ENCODE measurements at regions not wholly inside any gene's neighbourhood (a gene's known extent, or its start where the extent isn't known, plus 50 kb on each side); places are given as distances from the start of the nearest gene placed in this dataset.

DNA sequence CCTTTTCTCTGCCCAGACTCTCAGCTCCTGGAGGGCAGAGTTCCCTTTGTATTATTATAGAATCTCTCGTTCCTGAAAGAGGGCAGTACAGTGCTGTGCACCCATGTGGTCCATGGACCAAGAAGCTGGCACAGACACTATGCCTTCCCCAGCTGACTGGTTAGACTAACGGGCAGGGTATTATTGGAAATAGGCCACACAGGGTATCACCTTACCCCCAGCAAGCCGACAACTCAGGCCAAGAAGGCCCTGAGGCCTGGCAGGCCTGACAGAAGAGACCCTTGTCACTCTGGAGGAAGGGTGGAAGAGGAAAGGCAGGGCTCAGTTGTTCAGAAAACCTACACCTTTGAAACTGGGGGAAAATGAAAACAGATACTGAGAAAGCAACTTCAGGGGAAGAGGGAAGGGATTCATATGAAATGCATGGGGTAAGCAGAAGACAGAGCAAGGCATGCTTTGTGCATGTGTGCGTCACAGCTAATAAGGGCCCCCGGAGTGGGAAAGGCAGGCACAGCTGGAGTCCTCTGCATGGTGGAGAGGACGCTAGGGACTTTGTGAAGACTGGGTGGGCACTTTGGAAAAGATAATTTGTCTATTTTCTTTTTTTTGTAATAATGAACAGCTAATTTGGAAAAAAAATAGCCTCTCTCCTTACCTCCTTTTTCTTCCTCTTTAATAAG lies 476.8 kb upstream of the CELF4 start:
- DNase-seq (ENCODE audit: low read depth in 2 of 3, low spot score in 2 of 3): no peak

DNA sequence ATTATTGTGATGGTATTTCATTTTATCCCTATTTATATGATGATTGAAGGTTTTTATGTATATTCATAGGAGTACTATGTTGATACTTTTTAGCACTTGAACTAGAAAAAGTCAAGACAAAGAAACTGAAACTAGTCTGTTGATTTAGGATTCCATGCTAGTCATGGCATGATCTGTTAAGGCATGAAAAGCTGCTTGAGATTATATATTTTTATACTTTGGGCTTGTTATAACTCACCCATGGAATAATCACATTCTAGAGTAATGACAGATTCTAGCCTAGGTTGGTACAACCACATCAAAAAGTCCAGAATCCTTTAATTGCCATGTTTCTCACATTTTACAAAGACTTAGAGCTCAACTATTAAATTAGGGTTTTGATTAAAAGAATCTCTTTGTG lies 472.6 kb upstream of the CELF4 start:
- DNase-seq (ENCODE audit: low read depth in 2 of 3, low spot score in 2 of 3): no peak

DNA sequence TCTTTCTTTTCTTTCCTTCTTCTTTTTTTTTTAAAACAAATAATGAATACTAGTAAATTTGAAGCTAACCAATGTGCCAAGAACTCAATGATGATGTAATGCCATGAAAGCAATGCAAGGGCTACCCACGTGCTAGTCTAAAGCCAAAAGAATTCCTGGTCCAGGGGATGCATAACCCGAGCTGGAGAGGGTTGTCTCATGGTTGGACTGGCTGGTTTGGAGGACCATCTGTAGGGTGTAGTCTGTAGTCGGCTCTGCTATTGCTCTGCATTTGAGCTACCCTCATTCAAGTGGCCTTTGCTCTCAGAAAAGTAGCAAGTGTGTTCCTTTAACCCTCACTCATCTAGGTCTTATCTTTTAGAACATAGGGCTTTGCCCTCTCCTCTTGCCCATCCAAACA lies 469.6 kb upstream of the CELF4 start:
- DNase-seq (ENCODE audit: low read depth in 2 of 3, low spot score in 2 of 3): no peak

DNA sequence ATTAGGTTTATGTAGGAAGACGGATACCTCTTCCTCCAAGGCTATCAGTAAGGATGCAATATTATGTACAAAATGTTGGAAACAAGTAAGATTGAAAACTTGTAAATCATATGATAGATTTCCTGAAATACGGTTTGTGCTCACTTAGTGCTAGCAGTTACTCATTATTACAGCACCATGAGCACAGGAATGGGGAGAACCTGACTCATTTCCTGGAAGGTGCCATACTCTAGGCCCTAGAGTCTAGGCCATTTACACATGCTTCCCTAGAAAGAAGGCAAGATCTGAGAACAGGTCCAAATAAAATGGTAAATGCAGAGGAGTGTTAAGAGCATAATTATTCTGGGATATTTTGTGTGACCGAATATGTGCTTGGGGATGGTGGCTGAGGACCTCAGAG lies 467.7 kb upstream of the CELF4 start:
- no peak for DNase-seq (ENCODE audit: low read depth in 2 of 3, low spot score in 2 of 3)

DNA sequence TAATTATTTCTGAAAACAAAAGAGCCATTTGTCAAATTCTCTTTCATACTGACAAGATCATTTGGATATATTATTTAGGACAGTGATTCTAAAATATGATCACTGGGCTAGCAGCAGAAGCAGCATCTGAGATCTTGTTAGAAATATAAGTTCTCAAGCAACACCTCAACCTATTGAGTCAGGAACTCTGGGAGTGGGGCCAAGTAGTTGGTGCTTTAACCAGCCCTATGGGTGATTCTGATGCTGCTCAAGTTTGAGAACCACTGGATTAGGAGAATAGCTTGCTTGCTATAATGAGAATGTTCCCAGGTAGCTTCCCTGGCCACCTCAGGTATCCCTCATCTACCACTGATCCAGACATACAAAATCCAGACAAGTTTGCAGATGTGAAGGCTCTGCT lies 466.9 kb upstream of the CELF4 start:
- no peak for DNase-seq (ENCODE audit: low read depth in 2 of 3, low spot score in 2 of 3)

DNA sequence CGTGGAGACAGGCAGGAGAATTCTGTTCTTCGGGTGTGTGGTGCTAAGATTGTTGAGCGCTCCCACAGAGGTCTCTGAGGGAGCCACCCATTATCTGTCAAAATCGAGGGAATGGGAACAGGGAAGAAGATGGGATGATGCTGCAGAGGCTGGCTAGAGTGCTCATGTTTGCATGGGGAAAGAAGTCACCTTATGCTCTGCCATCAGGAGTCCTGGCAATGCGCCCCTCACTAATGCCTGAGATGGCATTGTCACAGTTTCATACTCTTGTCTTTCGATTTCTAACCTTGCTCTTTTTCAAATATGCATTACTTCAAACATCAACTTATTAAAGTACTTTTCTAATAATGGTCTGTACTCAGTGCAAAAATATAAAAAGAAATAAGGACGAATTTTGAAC lies 463.3 kb upstream of the CELF4 start:
- DNase-seq (ENCODE audit: low read depth in 2 of 3, low spot score in 2 of 3): no peak

DNA sequence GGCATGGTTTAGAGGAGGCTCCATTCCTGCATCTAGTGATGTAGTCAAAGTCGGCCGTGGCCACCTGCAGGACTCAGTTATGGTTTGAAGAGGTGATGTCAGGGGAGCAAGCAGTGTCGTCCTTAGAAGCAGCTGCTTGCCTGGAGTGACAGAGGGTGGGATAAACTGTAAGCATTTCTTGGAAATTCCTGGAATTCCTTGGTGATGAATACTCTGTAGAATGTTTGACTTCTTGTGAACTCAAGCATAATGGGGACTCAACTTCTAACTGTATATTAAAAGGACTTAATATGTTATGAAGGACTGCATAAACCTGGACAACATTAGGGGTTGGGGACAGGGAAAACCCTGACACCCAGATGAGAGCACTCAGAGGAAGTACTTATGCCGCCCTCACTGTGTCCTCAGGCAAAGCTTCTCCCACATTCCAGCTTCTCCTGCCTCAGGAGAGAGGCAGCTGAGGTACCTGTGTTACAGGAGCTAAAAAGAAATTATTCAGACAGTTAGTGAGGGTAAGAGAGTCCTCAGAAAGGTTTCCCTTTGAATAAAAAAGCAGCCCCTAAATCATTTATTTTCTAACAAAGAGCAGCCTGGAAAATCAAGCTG lies 459.9 kb upstream of the CELF4 start:
- DNase-seq (ENCODE audit: low read depth in 2 of 3, low spot score in 2 of 3): no peak

DNA sequence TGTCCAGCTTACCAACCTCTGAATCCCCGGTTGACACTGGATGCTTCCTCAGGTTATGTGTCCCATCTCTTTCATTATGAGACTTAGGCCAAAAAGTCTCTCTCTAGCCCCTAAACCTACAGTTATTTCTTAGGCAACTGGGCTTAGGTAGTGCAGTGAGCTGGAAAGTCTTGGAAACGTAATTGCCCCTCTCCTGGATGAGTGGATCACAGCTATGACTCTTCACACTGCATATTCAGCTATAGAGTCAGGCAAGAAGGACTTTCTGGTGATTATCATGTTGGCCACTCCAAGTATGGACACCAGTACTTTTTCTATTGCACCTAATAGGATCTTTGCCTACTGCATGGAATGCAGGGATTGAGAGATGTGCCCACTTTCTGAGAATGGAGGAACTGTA lies 458.3 kb upstream of the CELF4 start:
- DNase-seq (ENCODE audit: low read depth in 2 of 3, low spot score in 2 of 3): no peak

DNA sequence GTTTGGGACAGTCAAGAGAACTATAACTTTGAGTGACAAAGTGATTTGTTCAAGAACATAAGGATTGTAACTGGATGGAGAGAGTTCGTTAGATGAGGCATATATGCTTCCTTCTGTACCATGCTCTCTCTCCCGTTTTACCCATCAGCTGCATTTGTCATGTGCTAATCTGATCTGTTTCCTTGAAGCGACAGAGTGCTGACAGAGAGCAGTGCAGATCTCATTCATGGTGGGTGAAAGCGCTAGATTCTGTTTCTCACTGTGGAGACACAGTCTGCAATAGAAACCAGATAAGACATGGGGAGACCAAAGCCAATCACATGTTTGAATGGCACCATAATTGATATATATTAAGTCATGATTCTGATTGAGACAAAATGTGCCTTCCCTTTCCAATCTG lies 456.6 kb upstream of the CELF4 start:
- no peak for DNase-seq (ENCODE audit: low read depth in 2 of 3, low spot score in 2 of 3)

DNA sequence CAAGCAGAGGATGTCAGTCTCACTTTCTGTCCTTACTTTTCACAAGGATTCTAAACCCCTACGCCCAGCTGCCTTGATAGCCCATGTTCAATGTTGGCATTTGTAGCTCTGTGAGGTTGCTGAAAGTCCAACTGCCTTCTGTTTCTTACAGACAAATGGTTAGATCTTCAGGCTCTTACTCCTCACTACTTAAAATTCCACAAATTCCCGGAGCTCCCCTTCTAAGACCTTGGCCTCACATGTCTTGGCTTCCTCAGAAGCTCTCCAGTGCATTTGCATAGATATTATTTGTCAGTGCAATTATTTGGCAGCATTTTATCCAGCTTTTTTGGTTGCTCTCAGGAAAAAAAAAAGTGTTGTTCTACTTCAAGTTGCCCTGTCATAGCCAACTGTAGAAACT lies 453.7 kb upstream of the CELF4 start:
- DNase-seq (ENCODE audit: low read depth in 2 of 3, low spot score in 2 of 3): no peak

DNA sequence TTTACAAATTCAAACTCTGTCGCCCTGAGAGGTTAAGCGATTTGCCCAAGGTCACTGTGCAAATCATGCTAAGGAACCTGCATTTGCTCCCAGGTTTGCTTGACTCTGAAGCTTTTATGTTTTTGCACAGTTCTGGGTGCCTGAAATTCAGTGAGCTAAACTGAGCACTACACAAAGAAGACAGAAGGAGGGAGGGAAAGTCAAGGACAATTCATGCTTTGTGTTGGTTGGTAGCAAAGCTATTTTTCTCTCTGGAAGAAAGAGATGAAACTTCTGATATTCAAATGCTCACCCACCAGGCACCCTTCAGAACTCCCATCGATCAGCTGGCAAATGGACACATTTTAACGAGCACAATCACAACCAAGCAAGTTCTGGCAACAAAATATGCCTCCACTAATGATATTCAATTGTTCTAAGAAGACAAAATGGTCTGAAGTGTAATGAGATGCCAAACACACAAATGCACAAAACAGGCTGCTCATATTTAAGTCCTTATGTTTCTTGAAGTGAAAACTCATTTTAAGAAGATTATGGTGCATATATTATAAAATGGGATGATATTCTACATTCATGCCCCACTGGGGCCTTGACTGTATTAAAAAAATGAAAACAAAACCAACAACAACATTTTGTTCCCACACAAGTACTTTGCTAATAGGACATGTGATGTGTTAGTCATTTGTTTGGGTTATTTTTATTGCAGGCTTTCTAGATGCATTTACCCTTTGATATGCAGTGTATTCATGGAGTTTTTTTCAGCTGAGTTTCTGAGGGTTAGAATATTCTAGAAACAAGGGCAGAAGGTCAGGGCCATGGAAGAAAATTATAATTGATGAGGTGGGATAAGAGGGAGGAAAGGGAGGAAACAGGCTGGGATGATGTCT lies 445.6 kb upstream of the CELF4 start:
- no peak for DNase-seq (ENCODE audit: low read depth in 2 of 3, low spot score in 2 of 3)

DNA sequence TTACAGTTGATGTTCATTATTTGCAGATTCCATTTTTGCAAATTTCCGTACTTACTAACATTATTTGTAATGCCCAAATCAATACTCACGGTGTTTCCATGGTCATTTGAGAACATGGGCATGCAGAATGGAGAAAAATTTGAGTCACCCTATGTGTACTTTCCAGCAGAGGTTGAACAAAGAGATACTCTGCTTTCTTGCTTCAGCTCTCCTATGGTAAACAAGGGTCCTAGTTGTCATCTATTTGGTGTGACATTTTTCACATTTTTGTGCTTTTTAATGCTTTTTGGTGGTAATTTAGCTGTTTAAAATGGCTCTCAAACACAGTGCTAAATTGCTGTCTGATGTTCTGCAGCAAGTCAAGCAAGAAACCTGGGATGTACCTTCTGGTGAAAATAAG lies 444.4 kb upstream of the CELF4 start:
- no peak for DNase-seq (ENCODE audit: low read depth in 2 of 3, low spot score in 2 of 3)

DNA sequence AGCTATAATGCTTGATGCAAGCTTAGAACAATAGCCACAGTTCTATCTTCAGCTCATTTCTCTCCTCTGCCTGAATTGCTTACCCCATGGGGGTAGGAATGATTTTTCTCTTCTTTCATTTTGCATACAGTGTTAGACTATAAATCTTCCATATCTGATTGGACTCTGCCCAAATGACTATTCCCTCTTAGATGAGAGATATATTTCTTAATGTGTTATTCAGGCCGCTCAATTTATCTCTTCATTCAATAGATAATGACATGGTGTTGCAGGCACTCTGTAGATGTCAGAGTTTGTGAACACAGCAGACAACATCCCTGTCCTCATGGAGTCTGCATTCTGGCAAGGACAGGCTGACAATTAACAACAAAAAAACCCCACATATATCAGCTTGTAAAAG lies 443.7 kb upstream of the CELF4 start:
- no peak for DNase-seq (ENCODE audit: low read depth in 2 of 3, low spot score in 2 of 3)

DNA sequence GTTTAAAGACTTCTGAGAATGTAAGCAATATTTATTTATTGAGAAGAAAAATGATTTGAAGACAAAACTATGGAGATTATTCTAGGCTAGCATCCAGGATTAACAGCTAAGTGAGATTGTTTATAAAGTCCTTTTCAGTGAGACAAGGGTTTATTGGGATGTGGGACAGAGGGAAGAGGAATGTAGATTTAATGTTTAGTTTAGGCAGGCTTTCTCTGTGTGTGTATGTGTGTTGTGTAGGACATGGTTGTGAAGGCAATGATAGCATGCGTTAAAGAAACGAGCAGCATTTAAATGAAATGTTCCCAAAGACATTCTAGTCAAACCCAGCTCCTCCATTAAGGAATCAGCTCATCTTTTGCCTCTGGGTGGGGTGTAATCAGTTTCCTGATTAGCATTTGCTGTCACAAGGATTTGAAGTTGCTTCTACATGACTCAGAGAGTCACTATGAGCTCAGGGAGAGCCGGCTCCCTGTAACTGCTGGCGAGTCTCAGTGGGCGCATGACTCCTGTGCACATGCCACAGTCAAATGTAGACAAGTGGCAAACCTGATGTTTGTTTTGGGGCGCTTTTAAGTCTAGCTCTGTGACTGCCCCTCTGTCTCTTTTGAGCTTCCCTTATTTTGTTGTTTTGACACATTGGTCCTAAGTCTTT lies 442.2 kb upstream of the CELF4 start:
- DNase-seq (ENCODE audit: low read depth in 2 of 3, low spot score in 2 of 3): no peak

DNA sequence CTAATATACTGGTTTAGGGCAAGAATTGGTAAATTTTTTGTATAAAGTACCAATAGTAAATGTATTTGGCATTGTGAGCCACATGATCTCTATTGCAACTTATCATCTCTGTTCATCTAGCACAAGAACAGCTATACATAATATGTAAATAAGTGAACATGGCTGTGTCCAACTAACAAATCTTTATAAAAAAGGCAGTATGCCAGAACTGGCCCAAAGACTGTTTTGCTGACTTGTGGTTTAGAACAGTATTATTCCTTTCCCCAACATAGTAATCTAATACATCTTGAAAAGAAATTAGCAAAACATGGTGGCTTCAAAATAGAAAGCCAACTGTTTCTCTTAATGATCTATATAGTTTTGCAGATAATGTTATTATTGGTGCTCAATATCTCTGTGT lies 441.4 kb upstream of the CELF4 start:
- DNase-seq (ENCODE audit: low read depth in 2 of 3, low spot score in 2 of 3): no peak

DNA sequence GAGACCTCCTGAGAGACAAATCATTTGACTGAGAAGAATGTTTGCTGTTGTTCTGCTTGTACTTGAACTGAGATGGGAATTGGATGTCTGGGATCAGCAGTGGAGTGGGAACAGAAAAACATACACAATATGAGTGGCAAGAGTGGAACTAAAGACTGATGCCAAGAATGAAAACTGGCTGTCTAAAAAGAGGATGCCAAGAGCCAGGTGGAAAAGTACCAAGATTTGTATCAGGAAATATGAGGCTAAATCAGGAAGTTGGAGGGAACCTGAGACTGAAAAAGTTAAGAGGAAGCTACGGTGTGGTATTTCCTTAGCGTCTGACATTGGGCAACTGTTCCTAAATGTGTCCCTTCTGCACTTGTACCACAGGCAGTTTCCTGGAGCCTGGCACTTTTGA lies 440.9 kb upstream of the CELF4 start:
- DNase-seq (ENCODE audit: low read depth in 2 of 3, low spot score in 2 of 3): peak in 1 of 3 donors; percentile 2

DNA sequence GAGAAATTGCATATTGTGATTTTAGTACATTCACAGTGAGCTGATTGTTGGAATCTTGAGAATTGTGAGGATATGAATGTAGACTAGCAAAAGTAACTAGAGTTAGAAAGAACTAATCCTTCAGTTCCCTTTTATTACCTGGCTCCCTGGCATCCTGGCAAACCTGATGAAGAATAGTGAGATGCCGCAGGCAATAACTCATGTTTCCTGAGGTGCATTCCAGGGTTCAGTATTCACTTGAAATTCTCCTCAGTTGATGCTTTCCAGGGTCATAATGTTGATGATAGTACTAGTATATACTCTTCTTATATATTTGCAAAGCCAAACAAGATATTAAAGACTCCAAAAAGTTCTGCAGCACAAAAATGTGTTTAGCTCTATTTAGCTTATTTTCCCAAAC lies 432.1 kb upstream of the CELF4 start:
- DNase-seq (ENCODE audit: low read depth in 2 of 3, low spot score in 2 of 3): no peak

DNA sequence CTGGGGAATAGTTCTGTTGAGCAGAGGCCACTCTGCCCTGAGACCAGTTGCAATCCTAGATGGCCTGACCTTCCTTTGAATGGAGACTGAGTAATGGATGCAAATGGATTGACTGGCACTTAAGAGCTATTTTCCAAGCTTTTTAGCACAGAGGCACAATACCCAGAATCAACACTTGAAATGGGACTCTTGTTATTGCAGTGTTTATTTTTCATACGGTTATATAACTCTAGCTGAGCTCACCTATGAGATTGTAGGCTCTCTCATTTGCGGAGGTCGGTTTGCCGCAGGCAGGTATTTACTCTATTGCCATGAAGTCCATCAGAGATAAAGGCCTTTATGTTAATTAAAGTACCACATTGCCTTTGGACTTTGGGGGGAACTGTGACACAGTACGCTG lies 422.3 kb upstream of the CELF4 start:
- DNase-seq (ENCODE audit: low read depth in 2 of 3, low spot score in 2 of 3): no peak

DNA sequence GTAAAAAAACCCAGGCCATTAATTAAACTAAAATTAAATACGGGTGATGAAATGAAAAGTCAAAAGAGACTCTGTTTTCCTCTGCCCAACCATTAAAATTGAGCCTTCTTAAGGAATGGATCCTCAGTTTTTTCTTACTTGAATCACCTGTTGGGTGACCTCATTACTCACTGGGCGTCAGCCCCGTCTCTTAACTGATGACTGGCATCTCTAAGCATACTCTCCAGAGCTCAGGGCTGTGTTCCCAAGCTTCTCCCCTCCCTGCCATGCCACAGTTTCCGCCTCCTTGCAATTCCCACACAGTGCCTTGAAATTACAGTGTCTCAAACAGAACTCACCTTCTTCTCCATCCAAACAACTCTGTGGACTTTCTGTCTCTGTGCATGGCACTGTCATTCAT lies 421.1 kb upstream of the CELF4 start:
- no peak for DNase-seq (ENCODE audit: low read depth in 2 of 3, low spot score in 2 of 3)

DNA sequence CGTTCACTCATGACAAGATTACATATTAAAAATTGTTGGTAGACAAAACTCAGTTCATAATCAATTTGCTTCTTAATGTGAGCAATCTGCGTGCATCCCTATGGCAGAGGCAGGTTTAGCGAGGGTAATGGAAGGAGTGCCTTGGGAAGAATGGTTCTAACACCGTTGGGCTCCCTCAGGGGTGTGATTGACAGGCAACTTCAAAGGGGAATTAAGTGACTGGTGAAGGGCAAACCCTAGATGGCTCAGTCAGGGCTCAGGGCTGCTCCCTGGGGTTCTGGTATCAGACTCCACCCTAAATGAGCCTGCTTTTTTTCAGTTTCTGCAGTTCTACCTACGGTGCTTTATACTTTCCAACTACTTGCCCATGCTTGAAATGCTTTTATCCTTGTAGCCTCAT lies 419.5 kb upstream of the CELF4 start:
- DNase-seq (ENCODE audit: low read depth in 2 of 3, low spot score in 2 of 3): no peak

DNA sequence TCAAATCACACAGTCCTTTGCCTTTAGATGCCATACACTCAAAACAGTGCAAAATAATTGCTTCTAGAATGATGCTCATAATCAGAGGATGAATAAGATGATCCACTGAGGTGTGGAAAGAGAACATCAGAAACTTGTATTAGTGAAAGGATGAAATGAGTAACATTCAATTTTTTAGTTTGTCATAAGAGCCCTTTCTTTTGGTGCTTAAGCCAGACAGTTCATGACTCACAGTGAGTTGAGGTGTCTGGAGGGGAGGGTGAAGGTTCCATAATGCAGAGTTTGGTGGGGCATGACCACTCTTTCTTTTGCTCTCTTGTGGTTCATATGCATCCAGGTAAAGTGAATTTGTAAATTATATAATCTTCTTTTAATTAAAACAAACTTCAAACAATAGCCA lies 415.0 kb upstream of the CELF4 start:
- DNase-seq (ENCODE audit: low read depth in 2 of 3, low spot score in 2 of 3): no peak

DNA sequence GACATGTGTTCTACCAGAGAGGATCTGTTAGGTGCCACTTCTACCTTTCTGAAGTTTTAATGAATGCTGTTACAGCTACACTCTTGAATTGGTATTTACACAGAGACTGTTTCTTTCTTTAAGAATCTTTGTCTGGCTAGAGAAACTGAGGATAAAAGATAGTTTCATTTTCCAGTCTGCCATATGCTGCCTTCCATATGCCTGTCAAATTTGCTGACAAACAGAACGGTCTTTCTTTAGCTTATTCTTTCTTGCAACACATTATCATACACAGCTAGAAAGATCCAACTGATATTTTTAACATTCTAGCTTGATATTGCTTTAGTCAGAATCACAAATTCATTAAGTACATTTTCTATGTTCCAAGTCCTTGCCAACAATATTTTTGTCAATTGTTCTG lies 409.8 kb upstream of the CELF4 start:
- no peak for DNase-seq (ENCODE audit: low read depth in 2 of 3, low spot score in 2 of 3)
